IMR-90 (cell line): ENCODE measurements at regions not wholly inside any gene's neighbourhood (a gene's known extent, or its start where the extent isn't known, plus 50 kb on each side); places are given as distances from the start of the nearest gene placed in this dataset.

Source experiments
- CTCF ChIP-seq: conservative IDR thresholded peaks from 2 replicates; pipeline ENCODE4 v1.5.1; 2012; ENCODE audit warnings: mild to moderate bottlenecking, low read depth, low read length, improper control_type of control experiment
- MAFK ChIP-seq: IDR thresholded peaks from 2 replicates; pipeline ENCODE4 v1.6.1; 2012; ENCODE audit warnings: low read depth, low read length, improper control_type of control experiment
- MAZ ChIP-seq: IDR thresholded peaks from 2 replicates; pipeline ENCODE4 v1.6.1; 2012; ENCODE audit warnings: low read depth, mild to moderate bottlenecking, low read length, improper control_type of control experiment, moderate library complexity, borderline replicate concordance
- NFE2L2 ChIP-seq: fragments of 150-350 bp; IDR thresholded peaks from 2 replicates; pipeline ENCODE4 v1.6.1; 2016; ENCODE audit warnings: low read depth, mild to moderate bottlenecking, low read length
- POLR2A ChIP-seq: IDR thresholded peaks from 2 replicates; pipeline ENCODE4 v1.6.1; 2012; ENCODE audit warnings: mild to moderate bottlenecking, low read depth, low read length

GRCh38 chr14:81723956-81724355 is 190.3 kb upstream of the SEL1L start:
- TF ChIP-seq CTCF (no peak), POLR2A (no peak), MAZ (no peak), MAFK (no peak), NFE2L2 (no peak)
